Kidney (tissue), 13 donors: ENCODE measurements at regions not wholly inside any gene's neighbourhood (a gene's known extent, or its start where the extent isn't known, plus 50 kb on each side); places are given as distances from the start of the nearest gene placed in this dataset.

Source experiments
- DNase-seq, 5 donors: peaks; one replicate each; pipeline ENCODE4 v3.0.0-alpha.2; 2013 to 2020
- FAIRE-seq: peaks from 2 replicates; lab custom pipeline; 2012; peaks lifted over from hg19 to GRCh38; lab: Jason Lieb, UNC
- H3K27ac ChIP-seq, 2 donors: one replicate each; pipeline ENCODE4 v1.7.0; 2013; ENCODE audit warnings: low read depth in 2 of 2, low read length in 2 of 2, inconsistent platforms in 1 of 2
- H3K27me3 ChIP-seq: one replicate; pipeline ENCODE4 v1.7.1; 2013; ENCODE audit warnings: low read length, inconsistent platforms; ENCODE audit not compliant: control insufficient read depth, insufficient read depth
- H3K36me3 ChIP-seq, 3 donors: one replicate each; pipeline versions ENCODE4 v1.7.0 to v1.7.1; 2013; ENCODE audit warnings: low read length in 3 of 3, control low read depth in 1 of 3, inconsistent platforms in 1 of 3; ENCODE audit not compliant: insufficient read depth in 3 of 3, control insufficient read depth in 2 of 3
- H3K4me1 ChIP-seq, 3 donors: one replicate each; pipeline versions ENCODE4 v1.7.0 to v1.7.1; 2013; ENCODE audit warnings: low read length in 3 of 3, inconsistent platforms in 1 of 3, low read depth in 1 of 3; ENCODE audit not compliant: control insufficient read depth in 2 of 3, insufficient read depth in 2 of 3
- H3K4me3 ChIP-seq, 3 donors: one replicate each; pipeline versions ENCODE4 v1.7.0 to v1.8.1; 2013; ENCODE audit warnings: low read length in 3 of 3, control low read depth in 1 of 3, inconsistent platforms in 1 of 3
- H3K9ac ChIP-seq, 3 donors: one replicate each; pipeline versions ENCODE4 v1.7.0 to v1.7.1; 2013; ENCODE audit warnings: low read length in 3 of 3, control low read depth in 1 of 3, inconsistent platforms in 1 of 3
- H3K9me3 ChIP-seq, 3 donors: one replicate each; pipeline versions ENCODE4 v1.7.0 to v1.7.1; 2013; ENCODE audit warnings: low read length in 3 of 3, control low read depth in 1 of 3, inconsistent platforms in 1 of 3; ENCODE audit not compliant: control insufficient read depth in 2 of 3, insufficient read depth in 1 of 3
- intact Hi-C: fragments of 100-400 bp; cut with DNase I; formaldehyde crosslinking; loops from one replicate; pipeline ENCODE4 v1.11.1; 2022
- TF ChIP-seq, protein P1 (sequence below): IDR thresholded peaks from 3 replicates; pipeline ENCODE4 v1.5.1; 2012; ENCODE audit warnings: mild to moderate bottlenecking, moderate library complexity, borderline replicate concordance; ENCODE audit not compliant: insufficient read depth; ENCODE audit errors: extremely low read depth
- donor health status: control.
- donor health status: control.
- donor health status: control.
- donor health status: control.
- donor health status: control.
- donor health status: DM: yes; HTN: yes; CAD: no.
- donor health status: Normal renal cell carcinoma (clear cell type).

DNA sequence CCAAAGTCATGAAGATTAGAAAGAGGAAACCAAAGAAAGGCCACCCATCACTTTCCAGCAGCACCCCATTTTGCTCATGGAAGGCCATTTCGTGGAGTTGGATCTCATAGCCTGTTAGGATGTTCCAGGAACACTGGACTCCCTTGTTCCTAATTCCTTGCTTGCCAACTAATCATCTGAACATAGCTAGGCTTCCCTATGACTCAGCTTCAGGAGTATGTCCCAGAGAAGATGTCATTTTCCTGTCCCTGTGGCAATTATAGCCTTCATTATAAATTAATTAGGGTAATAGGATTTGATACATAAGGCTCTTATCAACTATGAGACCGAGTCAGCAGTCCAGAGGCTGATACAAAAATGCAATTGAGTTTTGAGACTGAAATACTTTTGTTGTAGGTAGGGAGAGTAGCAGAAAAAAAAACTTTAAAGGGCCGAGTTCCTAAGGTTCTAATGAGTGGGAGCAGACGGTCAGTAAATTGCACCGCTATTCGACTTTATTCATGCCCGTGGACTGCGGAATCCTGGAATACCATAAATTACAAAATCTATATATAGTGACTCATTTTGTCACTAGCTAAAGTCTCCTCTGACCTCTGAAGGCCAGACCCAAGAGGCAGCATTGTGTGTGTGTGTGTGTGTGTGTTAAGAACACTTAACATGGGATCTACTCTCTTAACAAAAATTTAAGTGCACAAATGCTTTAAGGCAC lies 311.8 kb downstream of the FBXO15 start:
- TF ChIP-seq, protein P1, sequence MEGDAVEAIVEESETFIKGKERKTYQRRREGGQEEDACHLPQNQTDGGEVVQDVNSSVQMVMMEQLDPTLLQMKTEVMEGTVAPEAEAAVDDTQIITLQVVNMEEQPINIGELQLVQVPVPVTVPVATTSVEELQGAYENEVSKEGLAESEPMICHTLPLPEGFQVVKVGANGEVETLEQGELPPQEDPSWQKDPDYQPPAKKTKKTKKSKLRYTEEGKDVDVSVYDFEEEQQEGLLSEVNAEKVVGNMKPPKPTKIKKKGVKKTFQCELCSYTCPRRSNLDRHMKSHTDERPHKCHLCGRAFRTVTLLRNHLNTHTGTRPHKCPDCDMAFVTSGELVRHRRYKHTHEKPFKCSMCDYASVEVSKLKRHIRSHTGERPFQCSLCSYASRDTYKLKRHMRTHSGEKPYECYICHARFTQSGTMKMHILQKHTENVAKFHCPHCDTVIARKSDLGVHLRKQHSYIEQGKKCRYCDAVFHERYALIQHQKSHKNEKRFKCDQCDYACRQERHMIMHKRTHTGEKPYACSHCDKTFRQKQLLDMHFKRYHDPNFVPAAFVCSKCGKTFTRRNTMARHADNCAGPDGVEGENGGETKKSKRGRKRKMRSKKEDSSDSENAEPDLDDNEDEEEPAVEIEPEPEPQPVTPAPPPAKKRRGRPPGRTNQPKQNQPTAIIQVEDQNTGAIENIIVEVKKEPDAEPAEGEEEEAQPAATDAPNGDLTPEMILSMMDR: no peak
- intact Hi-C loops: no loop called here
- Histone ChIP-seq H3K27ac (no peak overlapping the region), H3K9me3 (no peaks in the 10 kb centered on the region), H3K9ac (no peak overlapping the region), H3K4me3 (no peak overlapping the region), H3K27me3 (no peaks in the 10 kb centered on the region), H3K36me3 (no peaks in the 10 kb centered on the region), H3K4me1 (no peaks in the 10 kb centered on the region)
- DNase-seq: no peak
- FAIRE-seq: no peak

GRCh38 chr18:73835039-73835438 lies 312.6 kb downstream of the FBXO15 start:
- no peak overlapping the region for H3K4me3 ChIP-seq
- no peaks in the 10 kb centered on the region for H3K4me1 ChIP-seq
- H3K9ac ChIP-seq: no peak overlapping the region
- DNase-seq (no peak), FAIRE-seq (no peak)
- intact Hi-C loops: no loop called here
- TF ChIP-seq, protein P1: no peak
- no peaks in the 10 kb centered on the region for H3K27me3 ChIP-seq
- H3K27ac ChIP-seq: no peak overlapping the region
- no peaks in the 10 kb centered on the region for H3K36me3 ChIP-seq
- H3K9me3 ChIP-seq: no peaks in the 10 kb centered on the region

GRCh38 chr18:73831688-73832087 lies 315.9 kb downstream of the FBXO15 start:
- FAIRE-seq: no peak
- Histone ChIP-seq H3K9ac (no peak overlapping the region), H3K4me1 (no peaks in the 10 kb centered on the region), H3K27me3 (no peaks in the 10 kb centered on the region), H3K36me3 (no peaks in the 10 kb centered on the region), H3K9me3 (no peaks in the 10 kb centered on the region), H3K4me3 (no peak overlapping the region), H3K27ac (no peak overlapping the region)
- DNase-seq: no peak
- intact Hi-C loops: no loop called here
- TF ChIP-seq, protein P1: no peak

GRCh38 chr18:73829146-73829545 lies 318.5 kb downstream of the FBXO15 start:
- Histone ChIP-seq H3K36me3 (no peaks in the 10 kb centered on the region), H3K27me3 (no peaks in the 10 kb centered on the region), H3K9ac (no peak overlapping the region), H3K4me1 (no peaks in the 10 kb centered on the region), H3K9me3 (no peaks in the 10 kb centered on the region), H3K27ac (no peak overlapping the region), H3K4me3 (no peak overlapping the region)
- DNase-seq: no peak
- TF ChIP-seq, protein P1: no peak
- no peak for FAIRE-seq
- intact Hi-C loops: no loop called here
